ENCODE measurements at regions not wholly inside any gene's neighbourhood (a gene's known extent, or its start where the extent isn't known, plus 50 kb on each side); places are given as distances from the start of the nearest gene placed in this dataset.
"Not testable (repeated sequence)": the region's sequence is repeated elsewhere in the genome, so short reads cannot be mapped to it uniquely, and the experiment has no call there.

DNA sequence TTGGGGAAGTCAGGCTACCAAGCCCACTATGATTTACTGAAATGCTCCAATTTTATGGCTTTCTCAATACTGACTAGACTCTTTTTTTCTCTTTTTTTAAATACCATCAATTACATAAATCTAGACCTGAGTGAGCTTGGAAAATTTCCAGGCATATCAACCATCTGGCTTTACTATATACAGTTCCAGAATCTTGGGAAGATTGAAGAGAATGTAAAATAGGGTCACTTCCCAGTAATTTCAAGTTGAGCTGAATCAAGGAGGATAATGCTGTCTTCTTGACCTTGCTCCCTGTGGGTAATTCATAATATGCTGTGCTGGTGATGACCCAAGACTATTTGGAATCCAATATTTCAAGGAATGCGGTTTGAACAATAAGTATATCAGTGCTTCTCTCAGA is 108.1 kb downstream of the MAP3K21 start:
- no peak for DNase-seq (ENCODE audit: low spot score in 2 of 2)
- no peak for FAIRE-seq

DNA sequence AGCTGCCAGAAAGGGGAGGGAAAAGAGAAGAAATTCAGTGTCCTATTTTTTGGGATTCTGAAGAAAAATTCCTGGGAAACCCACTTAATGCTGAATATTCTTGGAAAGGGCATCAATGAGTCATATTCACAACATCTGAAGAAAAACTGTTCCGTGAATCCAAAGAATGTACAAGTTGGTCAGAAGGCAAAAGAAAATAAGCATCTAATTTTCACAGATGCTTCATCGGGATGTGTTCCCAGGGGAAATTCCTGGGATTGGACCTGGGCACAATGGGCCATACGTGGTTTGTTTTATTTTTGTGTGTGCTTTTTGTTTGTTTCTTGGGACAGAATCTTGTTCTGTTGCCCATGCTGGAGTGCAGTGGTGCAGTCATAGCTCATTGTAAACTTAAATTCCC is 112.2 kb downstream of the MAP3K21 start:
- DNase-seq (ENCODE audit: low spot score in 2 of 2) (no peak), FAIRE-seq (no peak)

DNA sequence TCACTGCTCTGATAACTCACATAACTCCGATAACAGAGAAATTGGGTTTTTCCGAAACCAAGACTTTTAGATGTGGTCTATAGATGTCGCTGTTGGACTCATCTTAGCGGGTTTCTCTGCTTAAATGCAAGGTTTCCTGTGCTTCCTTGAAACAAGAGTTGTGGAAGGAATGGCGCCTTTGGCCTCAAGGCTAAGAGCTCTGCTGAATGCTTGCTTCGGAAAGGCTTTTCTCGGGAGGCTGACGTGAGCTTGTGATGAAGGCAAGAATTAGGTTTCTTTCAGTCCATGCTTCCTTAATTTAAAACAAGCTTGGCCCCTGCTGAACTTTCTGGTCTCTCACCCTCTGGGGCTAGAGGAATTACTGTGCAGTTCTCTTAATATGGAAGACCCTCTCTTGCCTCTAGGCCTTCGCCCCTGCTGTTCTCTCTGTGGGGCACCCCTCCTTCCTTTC is 113.5 kb downstream of the MAP3K21 start:
- peak in 1 of 2 donors; percentile 28 for DNase-seq (ENCODE audit: low spot score in 2 of 2)
- no peak for FAIRE-seq

DNA sequence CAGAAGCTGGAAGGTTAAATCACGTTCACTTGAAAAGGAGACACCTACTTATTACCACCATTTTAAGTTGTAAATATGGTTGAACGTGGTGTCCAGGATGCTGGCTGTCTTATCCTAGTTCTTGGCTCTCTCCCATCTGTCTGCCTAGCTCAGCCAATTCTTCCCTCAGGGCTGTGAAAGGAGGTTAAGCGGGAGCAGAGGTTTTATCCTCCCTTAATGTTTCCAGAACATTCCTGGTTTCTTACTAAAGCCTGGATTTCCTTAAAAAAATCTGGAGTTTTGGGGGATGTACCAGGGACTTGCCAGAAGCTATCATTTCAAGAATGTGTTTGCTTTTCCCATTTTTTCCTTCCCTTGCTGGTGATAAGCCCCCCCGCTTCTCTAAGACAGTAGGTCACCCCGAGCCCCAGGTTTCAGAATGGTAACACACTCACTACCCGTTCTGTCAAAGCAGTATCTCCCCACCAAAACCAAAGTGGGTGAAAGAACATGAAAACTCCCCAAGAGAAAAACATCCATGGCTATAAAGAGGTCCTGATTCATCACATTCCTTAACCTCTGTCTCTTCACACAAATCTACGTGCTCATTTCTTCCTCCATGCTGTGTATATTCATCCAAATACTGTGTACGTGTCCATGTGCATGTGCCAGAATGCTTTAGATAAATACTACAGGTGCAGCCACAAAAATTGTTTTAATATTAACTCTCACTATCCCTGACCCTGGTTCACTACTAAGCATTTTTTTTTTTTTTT is 114.7 kb downstream of the MAP3K21 start:
- FAIRE-seq (no peak), DNase-seq (ENCODE audit: low spot score in 2 of 2) (no peak)

DNA sequence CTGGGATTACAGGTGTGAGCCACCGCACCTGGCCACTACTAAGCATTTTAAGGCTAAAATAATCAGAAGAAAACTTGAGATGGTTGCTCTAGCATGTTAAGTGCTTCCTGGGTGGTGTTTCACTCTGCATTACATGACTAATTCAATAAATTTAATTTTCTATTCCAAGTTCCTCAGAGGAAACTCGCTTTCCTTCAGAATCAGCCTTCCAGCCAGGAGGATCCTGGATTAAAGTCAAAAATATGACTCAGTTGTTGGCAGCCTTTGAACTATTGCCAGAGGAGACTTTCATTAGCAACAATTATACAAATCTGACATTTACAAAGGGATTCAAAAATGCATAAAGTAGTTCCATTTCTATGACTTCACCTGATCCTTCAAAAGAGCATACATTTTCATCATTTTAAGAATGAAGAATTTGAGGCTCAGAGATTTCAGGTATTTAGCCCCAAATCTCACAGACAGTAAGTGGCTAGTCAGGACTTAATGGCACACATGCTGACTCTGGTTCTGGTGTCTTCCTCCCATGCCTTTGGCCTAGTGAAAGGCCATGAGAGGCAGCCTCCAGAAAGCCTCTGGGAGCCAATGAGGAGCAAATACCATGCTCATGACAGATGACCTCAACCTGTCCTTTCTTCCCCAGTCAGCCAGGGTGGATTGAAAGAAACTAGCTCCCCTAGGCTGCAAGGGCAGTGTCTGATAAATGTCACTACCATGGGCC is 115.7 kb downstream of the MAP3K21 start:
- no peak for DNase-seq (ENCODE audit: low spot score in 2 of 2)

DNA sequence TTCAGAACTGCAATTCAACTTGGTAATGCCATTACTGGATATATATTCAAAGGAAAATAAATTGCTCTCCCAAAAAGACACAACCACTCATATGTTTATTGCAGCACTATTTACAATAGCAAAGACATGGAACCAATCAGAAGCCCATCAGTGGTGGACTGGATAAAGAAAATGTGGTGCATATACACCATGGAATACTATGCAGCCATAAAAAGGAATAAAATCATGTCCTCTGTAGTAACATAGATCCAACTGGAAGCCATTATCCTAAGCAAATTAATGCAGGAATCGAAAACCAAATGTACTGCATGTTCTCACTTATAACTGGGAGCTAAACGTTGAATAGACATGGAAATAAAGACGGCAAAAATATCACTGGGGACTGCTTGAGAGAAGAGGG is 117.0 kb downstream of the MAP3K21 start:
- FAIRE-seq, result no peak
- no peak for DNase-seq (ENCODE audit: low spot score in 2 of 2)

More for the DNA sequence above, 115.7 kb downstream of the MAP3K21 start:
- no peak for FAIRE-seq

DNA sequence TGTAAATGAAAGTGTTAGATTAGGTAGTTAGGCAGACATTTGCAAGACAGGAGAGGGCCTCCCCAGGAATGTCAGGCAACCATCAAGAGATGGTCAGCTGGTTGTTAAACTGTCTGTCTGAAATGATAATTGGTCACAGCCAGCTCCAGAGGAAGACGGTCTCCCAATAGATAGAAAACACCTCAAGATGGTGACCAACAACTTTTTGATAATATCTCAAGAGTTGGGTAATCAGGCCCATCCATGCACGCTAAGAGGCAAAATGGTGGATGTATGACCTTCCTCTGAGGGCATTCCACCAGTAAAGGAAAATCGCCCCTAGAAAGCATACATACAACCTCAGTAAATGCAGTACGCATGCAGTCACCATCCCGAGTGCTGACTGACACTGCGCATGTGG is 118.2 kb downstream of the MAP3K21 start:
- no peak for DNase-seq (ENCODE audit: low spot score in 2 of 2)
- no peak for FAIRE-seq

DNA sequence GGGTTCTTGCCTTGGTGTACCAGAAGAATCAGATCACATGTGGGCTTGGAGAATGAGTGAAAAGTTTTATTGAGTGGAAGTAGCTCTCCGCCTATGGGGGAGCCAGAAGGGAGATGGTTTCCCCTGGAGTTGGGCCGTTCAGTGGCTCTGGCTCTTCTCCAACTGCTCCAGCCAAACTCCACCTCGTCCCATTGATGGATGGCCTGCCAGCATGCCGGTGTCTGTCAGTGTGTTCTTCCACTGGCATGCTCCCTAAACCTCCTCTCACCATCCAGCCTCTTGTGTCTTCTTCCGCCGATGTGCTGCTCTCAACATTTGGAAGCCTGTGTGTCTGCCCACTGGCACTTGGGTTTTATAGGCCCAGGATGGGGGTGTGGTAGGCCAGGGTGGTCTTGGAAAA is 119.4 kb downstream of the MAP3K21 start:
- DNase-seq (ENCODE audit: low spot score in 2 of 2) (no peak), FAIRE-seq (no peak)

DNA sequence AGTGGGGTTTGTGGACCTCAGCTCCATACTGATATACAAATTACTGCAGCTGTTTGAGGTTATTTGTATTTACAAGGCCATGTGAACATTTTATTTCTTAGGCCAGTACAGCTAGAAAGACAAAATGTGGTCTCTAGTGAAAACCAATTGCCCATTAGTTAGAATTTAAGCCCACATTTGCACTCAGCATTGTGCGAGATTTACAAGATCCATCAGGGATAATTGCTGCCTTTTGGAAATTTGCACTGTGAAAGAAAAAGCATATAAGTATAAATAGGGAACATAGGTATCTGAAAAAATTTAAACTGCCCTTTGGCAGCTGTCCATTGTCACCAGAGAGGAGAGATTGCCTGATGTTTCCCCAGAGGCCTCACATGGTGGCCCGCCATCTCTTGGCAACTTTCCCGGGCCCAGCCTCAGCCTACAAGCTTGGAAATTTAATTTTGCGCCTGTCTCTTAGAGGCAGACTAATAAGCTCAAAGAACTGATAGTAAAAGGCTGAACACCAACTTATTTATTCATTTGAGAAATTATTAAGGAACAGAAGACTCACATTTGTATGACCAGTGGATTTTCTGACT is 120.7 kb downstream of the MAP3K21 start:
- FAIRE-seq (no peak), DNase-seq (ENCODE audit: low spot score in 2 of 2) (no peak)

DNA sequence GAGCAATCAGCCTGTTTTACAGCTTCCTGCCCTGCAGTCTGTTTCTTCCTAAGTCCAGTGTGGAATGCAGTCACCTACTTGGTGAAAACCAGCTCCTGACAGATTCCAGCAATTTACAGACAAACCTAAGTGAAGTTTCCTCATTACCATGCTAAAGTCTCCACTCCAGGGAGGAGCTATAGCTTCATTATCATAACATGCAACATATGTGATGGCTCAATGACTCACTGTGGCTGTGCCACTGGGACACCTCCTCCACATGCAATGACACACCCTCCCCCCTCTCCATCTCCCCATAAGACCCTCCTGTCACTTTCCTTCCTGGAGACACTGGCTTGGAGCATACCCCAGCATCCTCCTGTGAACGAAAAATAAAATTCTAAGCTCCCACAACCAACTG is 125.2 kb downstream of the MAP3K21 start:
- DNase-seq (ENCODE audit: low spot score in 2 of 2), result no peak
- no peak for FAIRE-seq

DNA sequence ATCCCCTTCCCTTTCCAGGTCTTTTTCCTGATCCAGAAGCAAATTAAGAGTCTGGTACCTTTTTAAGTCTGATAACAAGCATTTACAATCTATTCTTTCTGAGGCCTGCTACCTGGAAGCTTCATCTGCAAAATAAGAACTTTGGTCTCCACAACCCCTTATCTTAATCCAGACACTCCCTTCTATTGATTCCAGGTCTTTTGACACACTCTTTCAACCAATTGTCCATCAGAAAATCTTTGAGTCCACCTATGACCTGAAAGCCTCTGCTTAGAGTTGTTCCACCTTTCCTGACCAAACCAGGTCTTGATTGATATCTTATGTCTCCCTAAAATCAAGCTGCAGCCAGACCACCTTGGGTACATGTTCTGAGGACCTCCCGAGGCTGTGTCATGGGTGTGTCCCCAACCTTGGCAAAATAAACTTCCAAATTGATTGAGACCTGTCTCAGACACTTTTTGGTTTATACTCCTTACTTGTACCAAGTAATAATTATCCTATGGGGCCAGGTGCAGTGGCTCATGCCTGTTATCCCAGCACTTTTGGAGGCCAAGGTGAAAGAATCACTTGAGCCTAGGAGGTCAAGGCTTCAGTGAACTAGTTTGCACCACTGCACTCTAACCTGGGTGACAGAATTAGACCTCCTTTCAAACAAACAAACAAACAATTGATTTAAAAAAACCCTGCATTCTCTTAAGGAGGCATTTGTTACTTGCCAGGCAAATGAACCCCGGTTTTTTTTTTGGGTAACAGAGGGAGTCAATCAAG is 126.1 kb downstream of the MAP3K21 start:
- no peak for FAIRE-seq
- no peak for DNase-seq (ENCODE audit: low spot score in 2 of 2)

DNA sequence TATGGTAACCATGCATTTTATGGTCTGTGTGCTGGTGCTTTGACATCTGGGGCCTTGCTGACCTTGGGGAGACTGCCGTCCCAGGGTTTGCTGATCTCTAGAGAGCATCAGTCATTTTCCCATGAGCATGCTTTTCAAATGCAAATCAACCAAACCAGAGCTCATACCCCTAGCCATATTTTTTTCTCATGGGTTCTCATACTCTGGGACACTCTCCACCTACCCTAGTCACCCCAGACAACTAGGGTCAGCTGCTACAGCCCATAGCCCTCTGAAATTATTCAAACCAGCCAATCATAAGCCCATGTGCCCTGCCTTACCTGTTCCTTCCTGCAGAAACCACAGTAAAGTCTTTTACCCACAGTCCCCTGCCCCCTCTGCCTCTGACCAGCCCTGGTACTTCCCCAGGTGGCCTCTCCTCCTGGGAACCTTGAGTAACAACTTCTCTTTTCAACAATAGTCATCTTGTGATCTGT is 132.0 kb downstream of the MAP3K21 start:
- no peak for DNase-seq (ENCODE audit: low spot score in 2 of 2)
- FAIRE-seq, result no peak

DNA sequence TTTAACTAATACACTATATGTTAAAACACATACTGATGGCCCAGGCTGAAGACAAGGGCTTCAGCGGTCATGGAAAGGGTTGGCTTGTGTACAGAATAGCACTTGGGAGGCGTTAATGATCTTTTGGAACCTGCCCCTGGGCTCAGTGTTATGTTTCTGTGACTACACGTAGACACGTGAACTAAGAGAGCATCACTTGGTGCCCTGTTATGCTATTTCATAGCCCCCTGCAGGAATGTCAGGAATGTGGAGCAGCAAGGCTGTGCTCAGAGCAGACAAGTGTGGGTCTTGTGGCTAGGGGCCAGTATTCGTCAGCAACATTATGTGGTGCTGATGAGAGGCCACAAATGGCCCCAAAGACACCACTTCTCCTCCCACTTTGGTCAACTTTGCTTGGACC is 132.4 kb downstream of the MAP3K21 start:
- FAIRE-seq, result no peak
- no peak for DNase-seq (ENCODE audit: low spot score in 2 of 2)

DNA sequence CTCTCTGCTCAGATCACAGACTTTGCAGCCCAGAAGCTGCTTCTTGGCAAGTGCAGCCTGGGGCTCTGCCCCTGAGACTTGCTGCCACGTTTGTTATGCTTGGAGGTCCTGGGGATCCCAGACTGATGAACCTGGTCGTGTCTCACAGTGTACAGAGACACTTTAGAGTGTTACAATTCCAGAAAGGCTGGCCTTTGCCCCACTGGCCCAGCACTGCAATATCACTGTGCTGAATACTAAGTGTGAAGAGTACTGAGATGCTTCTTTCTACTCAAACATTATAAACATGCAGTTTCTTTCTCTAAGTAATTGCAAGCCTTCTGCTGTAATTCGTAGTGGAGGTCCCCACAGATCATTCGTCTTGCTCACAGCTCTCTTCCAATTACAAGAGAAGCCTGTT is 133.2 kb downstream of the MAP3K21 start:
- FAIRE-seq, result no peak

DNA sequence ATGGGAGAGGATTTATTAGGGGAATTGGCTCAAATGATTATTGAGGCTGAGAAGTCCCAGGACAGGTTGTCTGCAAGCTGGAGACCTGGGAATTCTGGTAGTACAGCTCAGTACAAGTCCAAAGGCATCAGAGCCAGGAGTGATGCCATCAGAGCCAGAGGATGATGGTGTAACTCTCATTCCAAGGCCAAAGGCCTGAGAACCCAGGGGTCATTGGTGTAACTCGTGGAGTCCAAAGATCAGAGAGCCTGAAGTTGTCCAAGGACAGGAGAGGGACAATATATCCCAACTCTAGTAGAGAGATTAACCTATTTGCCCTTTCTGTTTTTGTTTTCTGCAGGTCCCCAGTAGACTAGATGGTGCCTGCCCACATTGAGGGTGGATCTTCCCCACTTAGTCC is 134.3 kb downstream of the MAP3K21 start:
- no peak for DNase-seq (ENCODE audit: low spot score in 2 of 2)

More for the DNA sequence above, 133.2 kb downstream of the MAP3K21 start:
- DNase-seq (ENCODE audit: low spot score in 2 of 2), result no peak

DNA sequence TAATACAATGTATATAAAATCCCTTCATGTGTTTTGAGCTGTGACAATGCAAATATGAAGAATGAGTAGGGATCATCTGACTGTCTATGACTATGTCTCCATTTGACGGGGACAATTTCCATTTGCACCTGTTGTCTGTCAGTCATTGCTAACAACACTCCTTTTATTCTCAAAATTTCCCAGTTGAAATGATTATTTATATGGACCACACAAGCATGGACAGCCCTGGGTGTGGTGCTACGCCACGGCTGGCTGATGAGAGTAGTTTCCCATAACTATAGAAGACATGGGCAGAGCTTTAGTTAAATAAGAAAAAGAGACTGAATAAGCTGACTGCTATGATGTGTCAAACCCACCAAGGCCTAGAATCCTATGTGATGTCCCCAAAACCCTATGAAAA is 135.8 kb downstream of the MAP3K21 start:
- FAIRE-seq (no peak), DNase-seq (ENCODE audit: low spot score in 2 of 2) (no peak)

More for the DNA sequence above, 134.3 kb downstream of the MAP3K21 start:
- no peak for FAIRE-seq

DNA sequence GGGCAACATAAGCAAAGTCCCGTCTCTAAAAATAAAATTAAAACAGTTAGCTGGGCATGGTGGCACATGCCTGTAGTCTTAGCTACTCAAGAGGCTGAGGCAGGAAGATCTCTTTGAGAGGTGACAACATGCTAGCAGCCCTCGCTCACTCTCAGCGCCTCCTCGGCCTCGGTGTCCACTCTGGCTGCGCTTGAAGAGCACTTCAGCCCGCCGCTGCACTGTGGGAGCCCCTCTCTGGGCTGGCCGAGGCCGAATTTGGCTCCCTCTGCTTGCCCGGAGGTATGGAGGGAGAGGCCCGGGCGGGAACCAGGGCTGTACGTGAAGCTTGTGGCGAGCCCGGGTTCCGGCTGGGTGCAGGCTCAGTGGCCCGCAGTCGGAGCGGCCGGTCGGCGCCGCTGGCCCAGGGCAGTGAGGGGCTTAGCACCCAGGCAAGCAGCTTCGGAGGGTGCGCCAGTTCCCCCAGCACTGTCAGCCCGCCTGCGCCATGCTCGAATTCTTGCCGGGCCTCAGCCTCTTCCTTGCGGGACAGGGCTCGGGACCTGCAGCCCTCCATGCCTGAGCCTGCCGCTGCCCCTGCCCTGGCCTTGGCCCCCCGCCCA is 138.3 kb downstream of the MAP3K21 start:
- no peak for DNase-seq (ENCODE audit: low spot score in 2 of 2)
- no peak for FAIRE-seq

DNA sequence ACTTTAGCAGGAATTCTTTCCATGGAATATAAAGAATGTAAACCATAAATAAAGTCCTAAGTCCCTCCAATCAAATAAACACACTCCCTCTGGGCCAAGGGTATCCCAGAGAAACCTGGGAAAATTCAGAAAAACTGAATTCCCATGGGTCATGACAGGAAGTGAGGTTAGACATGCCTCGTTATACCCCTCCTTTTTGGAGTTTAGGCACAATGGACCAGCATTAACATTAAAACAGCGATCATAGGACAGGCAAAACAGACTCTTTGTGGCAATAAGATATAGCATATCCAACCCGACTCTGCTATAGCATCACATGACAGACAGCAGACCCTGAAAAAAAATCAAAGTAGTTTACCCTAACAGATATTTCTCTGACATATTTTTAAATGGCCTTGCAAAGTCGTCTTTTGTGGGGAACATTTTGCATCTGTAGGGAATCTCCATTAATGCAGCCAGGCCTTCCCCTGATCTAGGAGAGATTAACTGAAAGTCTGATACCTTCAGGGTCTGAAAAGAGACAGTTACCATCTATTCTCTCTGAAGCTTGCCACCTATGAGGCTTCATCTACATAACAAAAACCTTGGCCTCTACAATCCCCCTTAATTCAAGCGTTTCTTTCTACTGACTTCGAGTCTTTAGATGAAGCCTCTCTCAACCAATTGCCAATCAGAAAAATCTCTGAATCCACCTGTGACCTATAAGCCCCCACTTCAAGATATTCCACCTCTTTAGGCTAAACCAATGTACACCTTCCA is 143.0 kb upstream of the KCNK1 start:
- no peak for DNase-seq (ENCODE audit: low spot score in 2 of 2)
- no peak for FAIRE-seq

DNA sequence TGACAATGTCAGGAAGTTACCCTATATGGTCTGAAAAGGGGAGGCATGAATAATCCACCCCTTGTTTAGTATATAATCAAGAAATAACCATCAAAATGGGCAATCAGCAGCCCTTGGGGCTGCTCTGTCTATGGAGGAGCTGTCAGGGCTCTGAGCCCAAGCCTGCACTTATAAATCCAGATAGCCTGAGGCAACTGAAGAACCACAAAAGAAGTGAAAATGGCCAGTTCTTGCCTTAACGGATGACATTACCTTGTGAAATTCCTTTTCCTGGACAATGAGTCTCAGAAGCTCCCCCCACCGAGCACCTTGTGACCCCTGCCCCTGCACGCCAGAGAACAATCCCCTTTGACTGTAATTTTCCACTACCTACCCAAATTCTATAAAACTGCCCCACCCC is 142.1 kb upstream of the KCNK1 start:
- not testable (repeated sequence) for FAIRE-seq; DNase-seq (ENCODE audit: low spot score in 2 of 2)

DNA sequence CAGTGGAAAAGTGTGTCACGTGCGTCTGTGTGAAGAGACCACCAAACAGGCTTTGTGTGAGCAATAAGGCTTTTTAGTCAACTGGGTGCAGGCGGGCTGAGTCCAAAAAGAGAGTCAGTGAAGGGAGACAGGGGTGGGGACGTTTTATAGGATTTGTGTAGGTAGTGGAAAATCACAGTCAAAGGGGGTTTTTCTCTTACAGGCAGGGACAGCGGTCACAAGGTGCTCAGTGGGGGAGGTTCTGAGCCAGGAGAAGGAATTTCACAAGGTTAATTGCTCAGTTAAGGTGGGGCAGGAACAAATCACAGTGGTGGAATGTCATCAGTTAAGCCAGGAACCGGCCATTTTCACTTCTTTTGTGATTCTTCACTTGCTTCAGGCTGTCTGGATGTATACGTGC is 141.1 kb upstream of the KCNK1 start:
- FAIRE-seq; DNase-seq (ENCODE audit: low spot score in 2 of 2): not testable (repeated sequence)

Measured in frontal cortex (tissue), 3 donors.